ENCODE measurements at regions not wholly inside any gene's neighbourhood (a gene's known extent, or its start where the extent isn't known, plus 50 kb on each side); places are given as distances from the start of the nearest gene placed in this dataset.

DNA sequence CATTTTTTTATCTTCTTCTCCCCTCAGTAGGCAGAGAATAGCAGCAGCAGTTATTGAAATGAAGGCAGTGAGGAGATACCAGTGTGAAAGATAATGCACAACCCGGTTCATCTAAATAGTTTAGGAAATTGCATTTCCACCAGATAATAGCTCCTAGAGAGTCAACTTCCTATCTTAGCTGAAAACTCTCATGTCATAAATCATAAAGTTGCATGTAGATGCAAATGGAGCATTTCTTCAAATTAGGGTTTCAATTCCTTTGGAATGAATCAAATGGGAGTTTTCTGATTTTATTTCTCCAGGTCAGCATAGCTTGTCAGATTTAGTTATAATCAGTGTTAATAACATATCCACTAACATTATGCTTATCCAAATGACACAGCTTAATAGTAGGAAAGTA lies 335.3 kb downstream of the CNTNAP4 start:
- Histone ChIP-seq H3K9ac (ENCODE audit: low read depth, low read length) (no peak overlapping the region), H3K9me3 (ENCODE audit: insufficient read depth, low read depth, low read length) (no peaks in the 10 kb centered on the region), H3K36me3 (ENCODE audit: insufficient read depth, low read depth, low read length) (no peaks in the 10 kb centered on the region), H3K27me3 (ENCODE audit: insufficient read depth, low read length) (no peaks in the 10 kb centered on the region), H3K27ac (ENCODE audit: low read length) (no peak overlapping the region), H3K4me3 (ENCODE audit: low read length) (no peak overlapping the region), H3K4me1 (ENCODE audit: insufficient read depth, low read length) (no peaks in the 10 kb centered on the region)

GRCh38 chr16:76614269-76614668 lies 337.1 kb downstream of the CNTNAP4 start:
- Histone ChIP-seq H3K27me3 (ENCODE audit: insufficient read depth, low read length) (no peaks in the 10 kb centered on the region), H3K36me3 (ENCODE audit: insufficient read depth, low read depth, low read length) (no peaks in the 10 kb centered on the region), H3K9ac (ENCODE audit: low read depth, low read length) (no peak overlapping the region), H3K27ac (ENCODE audit: low read length) (no peak overlapping the region), H3K4me3 (ENCODE audit: low read length) (no peak overlapping the region), H3K9me3 (ENCODE audit: insufficient read depth, low read depth, low read length) (no peaks in the 10 kb centered on the region), H3K4me1 (ENCODE audit: insufficient read depth, low read length) (no peaks in the 10 kb centered on the region)

DNA sequence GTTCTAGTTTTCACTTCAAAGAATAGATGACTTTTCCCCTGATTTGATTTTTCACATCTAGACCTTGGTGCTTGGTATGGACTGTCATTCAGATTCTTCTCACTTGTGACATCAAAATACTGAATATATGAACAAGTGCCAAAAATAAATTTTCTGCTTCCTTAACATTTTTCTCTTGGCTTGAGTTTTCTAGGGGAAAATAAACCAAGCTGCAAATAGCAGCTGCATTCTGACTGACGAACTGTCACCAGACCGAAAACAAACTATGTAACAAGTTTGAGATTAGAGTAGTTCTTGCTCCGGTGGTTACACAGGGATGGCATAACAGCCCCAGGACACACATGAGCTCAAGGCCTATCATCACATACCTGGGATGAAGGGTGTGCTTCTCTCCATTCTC lies 345.7 kb downstream of the CNTNAP4 start:
- H3K4me1 ChIP-seq (ENCODE audit: insufficient read depth, low read length) = no peaks in the 10 kb centered on the region
- no peaks in the 10 kb centered on the region for H3K36me3 ChIP-seq (ENCODE audit: insufficient read depth, low read depth, low read length)
- no peaks in the 10 kb centered on the region for H3K9me3 ChIP-seq (ENCODE audit: insufficient read depth, low read depth, low read length)
- H3K4me3 ChIP-seq (ENCODE audit: low read length) = no peak overlapping the region
- H3K27me3 ChIP-seq (ENCODE audit: insufficient read depth, low read length) = no peaks in the 10 kb centered on the region
- H3K27ac ChIP-seq (ENCODE audit: low read length) = no peak overlapping the region
- no peak overlapping the region for H3K9ac ChIP-seq (ENCODE audit: low read depth, low read length)

GRCh38 chr16:76634847-76635697 lies 357.9 kb downstream of the CNTNAP4 start:
- no peak overlapping the region for H3K4me3 ChIP-seq (ENCODE audit: low read length)
- H3K4me1 ChIP-seq (ENCODE audit: insufficient read depth, low read length) = no peaks in the 10 kb centered on the region
- no peak overlapping the region for H3K9ac ChIP-seq (ENCODE audit: low read depth, low read length)
- 0 out of 2 replicates have a peak, but pooled peaks cover 3% of the 10 kb centered on the region for H3K9me3 ChIP-seq (ENCODE audit: insufficient read depth, low read depth, low read length)
- no peaks in the 10 kb centered on the region for H3K27me3 ChIP-seq (ENCODE audit: insufficient read depth, low read length)
- H3K27ac ChIP-seq (ENCODE audit: low read length) = no peak overlapping the region
- H3K36me3 ChIP-seq (ENCODE audit: insufficient read depth, low read depth, low read length) = no peaks in the 10 kb centered on the region

GRCh38 chr16:76639685-76640289 lies 362.6 kb downstream of the CNTNAP4 start:
- no peaks in the 10 kb centered on the region for H3K9me3 ChIP-seq (ENCODE audit: insufficient read depth, low read depth, low read length)
- H3K36me3 ChIP-seq (ENCODE audit: insufficient read depth, low read depth, low read length) = no peaks in the 10 kb centered on the region
- no peaks in the 10 kb centered on the region for H3K4me1 ChIP-seq (ENCODE audit: insufficient read depth, low read length)
- no peaks in the 10 kb centered on the region for H3K27me3 ChIP-seq (ENCODE audit: insufficient read depth, low read length)
- no peak overlapping the region for H3K4me3 ChIP-seq (ENCODE audit: low read length)
- no peak overlapping the region for H3K9ac ChIP-seq (ENCODE audit: low read depth, low read length)
- H3K27ac ChIP-seq (ENCODE audit: low read length) = no peak overlapping the region

DNA sequence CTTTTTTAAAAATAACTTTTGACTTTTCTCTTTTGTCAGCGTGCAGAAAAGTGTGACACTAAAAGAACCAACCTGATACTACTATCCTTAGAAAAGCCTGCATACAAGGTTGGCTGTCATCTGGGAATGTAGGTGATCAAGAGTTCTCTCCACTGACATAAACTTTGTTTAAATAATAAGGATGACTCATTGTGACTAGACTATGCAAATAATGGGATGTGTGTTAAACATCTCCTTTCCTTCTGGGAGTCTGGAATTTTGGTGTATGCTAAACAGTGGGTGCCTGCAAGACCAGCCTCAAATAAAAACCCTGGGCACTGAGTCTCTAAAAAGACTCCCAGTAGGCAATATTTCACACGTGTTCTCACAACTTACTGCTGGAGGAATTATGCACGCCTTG lies 373.4 kb downstream of the CNTNAP4 start:
- no peaks in the 10 kb centered on the region for H3K27me3 ChIP-seq (ENCODE audit: insufficient read depth, low read length)
- no peak overlapping the region for H3K27ac ChIP-seq (ENCODE audit: low read length)
- no peak overlapping the region for H3K9ac ChIP-seq (ENCODE audit: low read depth, low read length)
- no peaks in the 10 kb centered on the region for H3K36me3 ChIP-seq (ENCODE audit: insufficient read depth, low read depth, low read length)
- H3K4me3 ChIP-seq (ENCODE audit: low read length) = no peak overlapping the region
- H3K4me1 ChIP-seq (ENCODE audit: insufficient read depth, low read length) = no peaks in the 10 kb centered on the region
- no peaks in the 10 kb centered on the region for H3K9me3 ChIP-seq (ENCODE audit: insufficient read depth, low read depth, low read length)

- H3K27me3 ChIP-seq (ENCODE audit: insufficient read depth, low read length) = no peaks in the 10 kb centered on the region
- H3K9me3 ChIP-seq (ENCODE audit: insufficient read depth, low read depth, low read length) = no peaks in the 10 kb centered on the region
- no peaks in the 10 kb centered on the region for H3K36me3 ChIP-seq (ENCODE audit: insufficient read depth, low read depth, low read length)
- no peaks in the 10 kb centered on the region for H3K4me1 ChIP-seq (ENCODE audit: insufficient read depth, low read length)
- no peak overlapping the region for H3K9ac ChIP-seq (ENCODE audit: low read depth, low read length)
- H3K4me3 ChIP-seq (ENCODE audit: low read length) = no peak overlapping the region
- H3K27ac ChIP-seq (ENCODE audit: low read length) = no peak overlapping the region
Measured at GRCh38 chr16:76653390-76654026, 376.3 kb downstream of the CNTNAP4 start.

DNA sequence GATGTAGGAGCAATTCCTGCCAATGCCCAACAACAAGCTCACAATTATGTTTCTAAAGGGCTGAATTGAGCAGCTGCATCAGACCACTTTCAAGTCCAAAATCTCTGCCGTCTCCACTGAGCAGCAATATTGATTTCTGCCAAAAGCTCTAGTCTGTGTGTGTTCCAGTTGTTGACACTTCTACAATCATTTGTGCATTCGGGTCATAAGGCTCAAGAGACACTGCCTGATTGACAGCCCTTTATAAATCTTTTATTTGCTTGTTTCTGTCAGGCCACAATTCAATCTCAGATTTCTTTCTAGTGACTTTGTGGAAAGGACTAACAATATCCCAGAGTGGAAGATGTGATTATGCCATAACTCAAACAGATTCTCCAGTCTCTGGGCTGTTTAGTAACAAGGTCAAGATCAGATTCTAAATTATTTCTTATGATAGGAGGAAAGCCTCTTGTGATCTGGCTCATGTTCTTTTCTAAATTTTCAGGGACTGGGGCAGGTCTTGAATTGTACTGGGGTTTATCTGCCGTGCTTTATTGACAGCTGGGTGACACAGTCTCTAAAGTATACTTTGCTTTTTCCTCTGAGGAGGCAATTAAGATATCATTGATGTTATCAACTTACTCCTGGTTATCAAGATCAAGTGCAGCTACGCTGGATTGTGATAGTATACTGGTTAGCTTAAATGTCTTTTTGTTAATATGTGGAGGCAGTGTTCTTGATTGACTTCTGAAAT lies 377.1 kb downstream of the CNTNAP4 start:
- Histone ChIP-seq H3K4me1 (ENCODE audit: insufficient read depth, low read length) (no peaks in the 10 kb centered on the region), H3K27ac (ENCODE audit: low read length) (no peak overlapping the region), H3K4me3 (ENCODE audit: low read length) (no peak overlapping the region), H3K27me3 (ENCODE audit: insufficient read depth, low read length) (no peaks in the 10 kb centered on the region), H3K36me3 (ENCODE audit: insufficient read depth, low read depth, low read length) (no peaks in the 10 kb centered on the region), H3K9me3 (ENCODE audit: insufficient read depth, low read depth, low read length) (no peaks in the 10 kb centered on the region), H3K9ac (ENCODE audit: low read depth, low read length) (no peak overlapping the region)

DNA sequence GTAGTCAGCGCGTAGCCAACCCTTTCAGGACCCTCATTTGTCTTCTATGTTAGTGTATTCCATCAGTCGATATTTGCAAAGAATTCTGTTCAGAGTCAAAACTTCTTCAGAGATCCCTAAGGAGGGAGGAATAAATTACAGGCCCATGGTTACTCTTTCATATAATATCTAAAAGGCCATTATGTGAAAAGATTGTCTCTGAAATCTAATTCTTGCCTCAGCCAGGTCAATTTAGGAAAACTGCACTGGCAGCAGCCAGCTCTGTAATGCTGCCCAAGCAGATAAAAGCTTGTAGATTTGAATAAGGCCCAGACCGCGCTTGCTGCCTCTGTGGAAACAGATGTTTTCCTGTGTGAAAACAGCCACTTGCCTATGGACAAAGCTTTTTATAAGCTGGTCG lies 379.8 kb downstream of the CNTNAP4 start:
- no peak overlapping the region for H3K27ac ChIP-seq (ENCODE audit: low read length)
- H3K4me1 ChIP-seq (ENCODE audit: insufficient read depth, low read length) = no peaks in the 10 kb centered on the region
- H3K27me3 ChIP-seq (ENCODE audit: insufficient read depth, low read length) = no peaks in the 10 kb centered on the region
- no peaks in the 10 kb centered on the region for H3K9me3 ChIP-seq (ENCODE audit: insufficient read depth, low read depth, low read length)
- no peak overlapping the region for H3K4me3 ChIP-seq (ENCODE audit: low read length)
- no peaks in the 10 kb centered on the region for H3K36me3 ChIP-seq (ENCODE audit: insufficient read depth, low read depth, low read length)
- H3K9ac ChIP-seq (ENCODE audit: low read depth, low read length) = no peak overlapping the region

GRCh38 chr16:76661691-76662235 lies 384.6 kb downstream of the CNTNAP4 start:
- Histone ChIP-seq H3K36me3 (ENCODE audit: insufficient read depth, low read depth, low read length) (no peaks in the 10 kb centered on the region), H3K9me3 (ENCODE audit: insufficient read depth, low read depth, low read length) (no peaks in the 10 kb centered on the region), H3K27ac (ENCODE audit: low read length) (no peak overlapping the region), H3K4me3 (ENCODE audit: low read length) (no peak overlapping the region), H3K4me1 (ENCODE audit: insufficient read depth, low read length) (no peaks in the 10 kb centered on the region), H3K27me3 (ENCODE audit: insufficient read depth, low read length) (no peaks in the 10 kb centered on the region), H3K9ac (ENCODE audit: low read depth, low read length) (no peak overlapping the region)

DNA sequence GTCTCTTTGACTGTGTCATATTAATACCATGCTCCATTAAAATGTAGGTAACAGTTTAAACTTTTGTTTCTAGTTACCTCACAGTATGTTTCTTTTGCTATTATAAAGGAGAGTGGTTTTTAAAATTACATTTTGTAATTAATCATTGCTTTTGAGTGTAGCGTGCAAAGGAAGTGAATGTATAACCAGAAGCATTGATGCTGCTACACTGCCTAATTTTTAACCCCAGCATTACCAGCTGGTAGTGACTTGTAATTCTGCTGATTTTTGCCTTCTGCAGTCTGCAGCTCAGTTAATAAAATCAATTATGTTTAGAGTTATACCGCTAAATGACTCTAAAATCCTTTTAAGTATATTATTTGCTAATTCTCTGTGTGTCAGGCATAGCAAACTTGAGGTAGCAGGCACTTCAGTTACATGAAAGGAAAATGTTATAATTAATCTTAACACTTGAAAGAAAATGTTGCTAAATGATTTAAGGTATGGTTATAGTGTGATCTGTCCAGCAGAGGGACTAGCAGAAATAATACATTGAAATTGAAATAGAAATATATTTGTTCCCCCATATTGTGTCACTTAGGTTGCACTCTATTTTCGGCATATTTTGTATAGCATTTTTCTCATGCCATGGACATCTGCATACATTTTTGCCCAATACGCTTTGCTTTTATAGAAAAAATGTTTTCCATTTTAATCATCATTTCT lies 388.5 kb downstream of the CNTNAP4 start:
- H3K36me3 ChIP-seq (ENCODE audit: insufficient read depth, low read depth, low read length) = no peaks in the 10 kb centered on the region
- H3K27ac ChIP-seq (ENCODE audit: low read length) = no peak overlapping the region
- no peaks in the 10 kb centered on the region for H3K27me3 ChIP-seq (ENCODE audit: insufficient read depth, low read length)
- H3K9me3 ChIP-seq (ENCODE audit: insufficient read depth, low read depth, low read length) = no peaks in the 10 kb centered on the region
- no peak overlapping the region for H3K4me3 ChIP-seq (ENCODE audit: low read length)
- no peaks in the 10 kb centered on the region for H3K4me1 ChIP-seq (ENCODE audit: insufficient read depth, low read length)
- no peak overlapping the region for H3K9ac ChIP-seq (ENCODE audit: low read depth, low read length)

Data from iPS-20b (cell line).